MM.1S (cell line): ENCODE measurements at regions not wholly inside any gene's neighbourhood (a gene's known extent, or its start where the extent isn't known, plus 50 kb on each side); places are given as distances from the start of the nearest gene placed in this dataset.

Source experiments
- CTCF ChIP-seq: fragments of 300-600 bp; sonication (generic); IDR thresholded peaks from 2 replicates; pipeline ENCODE4 v1.5.1; 2016; ENCODE audit warnings: antibody characterized with exemption, low read length, mixed read lengths
- EZH2 ChIP-seq: fragments of 300-600 bp; sonication (generic); optimal IDR thresholded peaks from 2 replicates; pipeline ENCODE3; 2017; ENCODE audit warnings: low read depth, mild to moderate bottlenecking, antibody characterized with exemption, low read length, mixed read lengths

GRCh38 chr5:153116916-153117315, 373.6 kb upstream of the GRIA1 start:
- TF ChIP-seq EZH2 (no peak), CTCF (no peak)
